Natural killer cell (primary cell): ENCODE measurements at regions not wholly inside any gene's neighbourhood (a gene's known extent, or its start where the extent isn't known, plus 50 kb on each side); places are given as distances from the start of the nearest gene placed in this dataset.
"Not testable (repeated sequence)": the region's sequence is repeated elsewhere in the genome, so short reads cannot be mapped to it uniquely, and the experiment has no call there.

ENCODE experiments used
- ATAC-seq, 3 donors: fragments of 150-1000 bp in 2 of 3; fragments of 200-7000 bp in 1 of 3; cut with Tn5 transposase; 1 replicate in 1 of 3; 2 replicates in 2 of 3; pipeline ENCODE4 v1.10.0; 2021; ENCODE audit warnings: mild to moderate bottlenecking in 2 of 3, moderate library complexity in 2 of 3
- DNase-seq, 2 donors: peaks; one replicate each; pipeline versions ENCODE4 v3.0.0 to v3.0.0-alpha.2; 2013 to 2021; ENCODE audit warnings: mixed read lengths in 1 of 2
- H3K27ac ChIP-seq: one replicate; pipeline ENCODE4 v1.5.1; 2013; ENCODE audit warnings: mild to moderate bottlenecking, low read length
- H3K27me3 ChIP-seq: one replicate; pipeline ENCODE4 v1.6.1; 2013; ENCODE audit warnings: low read length; ENCODE audit not compliant: control insufficient read depth, insufficient read depth
- H3K36me3 ChIP-seq: one replicate; pipeline ENCODE4 v1.6.1; 2013; ENCODE audit warnings: low read length; ENCODE audit not compliant: control insufficient read depth, insufficient read depth
- H3K4me1 ChIP-seq: one replicate; pipeline ENCODE4 v1.6.1; 2013; ENCODE audit warnings: low read length; ENCODE audit not compliant: control insufficient read depth, insufficient read depth
- H3K4me3 ChIP-seq: one replicate; pipeline ENCODE4 v1.5.1; 2013; ENCODE audit warnings: low read length
- H3K9me3 ChIP-seq: one replicate; pipeline ENCODE4 v1.6.1; 2013; ENCODE audit warnings: low read length; ENCODE audit not compliant: control insufficient read depth, insufficient read depth
- H3K27ac Mint-ChIP-seq, 2 donors: one replicate each; pipeline ENCODE4 v1.8.0; 2022; ENCODE audit warnings: mild to moderate bottlenecking in 2 of 2, mixed read lengths in 2 of 2, moderate library complexity in 1 of 2
- H3K27me3 Mint-ChIP-seq, 2 donors: one replicate each; pipeline ENCODE4 v1.8.0; 2022; ENCODE audit warnings: low read depth in 2 of 2, mixed read lengths in 2 of 2
- H3K36me3 Mint-ChIP-seq: one replicate; pipeline ENCODE4 v1.8.0; 2022; ENCODE audit warnings: mixed read lengths
- H3K4me1 Mint-ChIP-seq, 2 donors: one replicate each; pipeline ENCODE4 v1.8.0; 2022; ENCODE audit warnings: mixed read lengths in 2 of 2
- H3K4me3 Mint-ChIP-seq: one replicate; pipeline ENCODE4 v1.8.0; 2022; ENCODE audit warnings: mild to moderate bottlenecking, moderate library complexity, mixed read lengths
- H3K9me3 Mint-ChIP-seq, 2 donors: one replicate each; pipeline ENCODE4 v1.8.0; 2022; ENCODE audit warnings: mixed read lengths in 2 of 2
- WGBS: methylation state at CpG from one replicate; pipeline ENCODE4 v1.1.7; 2013; ENCODE audit warnings: missing lambda C conversion rate; ENCODE audit not compliant: insufficient coverage; 5-methylcytosine and 5-hydroxymethylcytosine counted together
- intact Hi-C: fragments of 100-400 bp; cut with micrococcal nuclease; formaldehyde crosslinking; loops from one replicate; pipeline ENCODE4 v1.14.2; 2022
- TF ChIP-seq, protein P1 (sequence below): fragments of 200-600 bp; IDR thresholded peaks from one replicate; pipeline ENCODE4 v1.8.0; 2022; ENCODE audit warnings: antibody characterized with exemption

DNA sequence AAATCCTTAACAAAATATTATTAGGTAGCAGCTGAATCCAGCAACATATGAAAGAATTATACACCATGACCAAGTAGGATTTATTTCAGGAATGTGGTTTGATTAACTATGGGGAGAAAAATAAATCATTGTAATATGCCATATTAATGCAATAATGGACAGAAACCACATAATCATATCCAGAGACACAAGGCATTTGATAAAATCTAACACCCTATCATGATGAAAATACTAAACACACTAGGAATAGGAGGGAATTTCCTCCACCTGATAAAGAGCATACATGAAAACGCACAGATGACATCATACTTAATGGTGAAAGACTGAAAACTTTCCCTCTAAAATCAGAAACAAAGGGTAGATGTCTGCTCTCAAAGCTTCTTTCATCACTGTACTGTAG is 238.9 kb downstream of the PHLDA1 start:
- Mint-ChIP-seq H3K4me1 (peaks cover 8 to 11% of the 10 kb centered on the region in 2 donors), H3K36me3 (peaks cover 6% of the 10 kb centered on the region), H3K9me3 (no peaks in the 10 kb centered on the region), H3K27me3 (peaks cover 20 to 22% of the 10 kb centered on the region in 2 donors), H3K27ac (no peak overlapping the region), H3K4me3 (no peak overlapping the region)
- Histone ChIP-seq H3K36me3 (no peaks in the 10 kb centered on the region), H3K4me3 (no peak overlapping the region), H3K27me3 (peaks cover 2% of the 10 kb centered on the region), H3K27ac (no peak overlapping the region), H3K9me3 (no peaks in the 10 kb centered on the region), H3K4me1 (no peaks in the 10 kb centered on the region)
- no CpG with 5 or more reads among the region's 1 CpG for WGBS
- intact Hi-C loops = no loop called here
- ATAC-seq = no peak
- TF ChIP-seq, protein P1, sequence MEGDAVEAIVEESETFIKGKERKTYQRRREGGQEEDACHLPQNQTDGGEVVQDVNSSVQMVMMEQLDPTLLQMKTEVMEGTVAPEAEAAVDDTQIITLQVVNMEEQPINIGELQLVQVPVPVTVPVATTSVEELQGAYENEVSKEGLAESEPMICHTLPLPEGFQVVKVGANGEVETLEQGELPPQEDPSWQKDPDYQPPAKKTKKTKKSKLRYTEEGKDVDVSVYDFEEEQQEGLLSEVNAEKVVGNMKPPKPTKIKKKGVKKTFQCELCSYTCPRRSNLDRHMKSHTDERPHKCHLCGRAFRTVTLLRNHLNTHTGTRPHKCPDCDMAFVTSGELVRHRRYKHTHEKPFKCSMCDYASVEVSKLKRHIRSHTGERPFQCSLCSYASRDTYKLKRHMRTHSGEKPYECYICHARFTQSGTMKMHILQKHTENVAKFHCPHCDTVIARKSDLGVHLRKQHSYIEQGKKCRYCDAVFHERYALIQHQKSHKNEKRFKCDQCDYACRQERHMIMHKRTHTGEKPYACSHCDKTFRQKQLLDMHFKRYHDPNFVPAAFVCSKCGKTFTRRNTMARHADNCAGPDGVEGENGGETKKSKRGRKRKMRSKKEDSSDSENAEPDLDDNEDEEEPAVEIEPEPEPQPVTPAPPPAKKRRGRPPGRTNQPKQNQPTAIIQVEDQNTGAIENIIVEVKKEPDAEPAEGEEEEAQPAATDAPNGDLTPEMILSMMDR = no peak
- DNase-seq = no peak

DNA sequence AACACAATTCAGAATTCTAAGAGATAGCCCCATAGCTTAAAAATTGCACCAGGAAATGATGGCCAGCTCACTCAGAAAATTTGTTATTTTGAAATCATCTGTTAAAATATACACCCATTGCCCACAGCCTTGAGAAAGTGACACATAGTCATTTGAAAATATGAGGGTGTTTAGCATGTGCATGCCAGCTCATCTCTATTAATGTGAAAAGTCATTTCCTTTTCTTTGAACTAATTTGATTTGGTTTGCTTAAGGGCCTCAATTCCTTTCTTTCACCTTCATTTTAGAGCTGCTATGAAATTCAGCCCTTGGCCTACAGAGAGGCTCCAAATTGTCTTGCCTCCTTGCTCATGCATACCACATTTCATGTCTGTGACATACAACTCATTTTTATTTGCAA is 241.4 kb downstream of the PHLDA1 start:
- TF ChIP-seq, protein P1 = no peak
- Mint-ChIP-seq H3K27me3 (peaks cover 18 to 20% of the 10 kb centered on the region in 2 donors), H3K4me3 (peak overlapping the region; percentile 52), H3K36me3 (peaks cover 6% of the 10 kb centered on the region), H3K27ac (peak overlapping the region; percentile 82 to 92), H3K9me3 (no peaks in the 10 kb centered on the region), H3K4me1 (peaks cover 8 to 11% of the 10 kb centered on the region in 2 donors)
- ATAC-seq = peak; percentile 79 to 89 (median 81)
- DNase-seq = no peak
- Histone ChIP-seq H3K4me1 (no peaks in the 10 kb centered on the region), H3K9me3 (no peaks in the 10 kb centered on the region), H3K27me3 (peaks cover 2% of the 10 kb centered on the region), H3K27ac (peak overlapping the region; percentile 14), H3K4me3 (no peak overlapping the region), H3K36me3 (no peaks in the 10 kb centered on the region)
- intact Hi-C loops = no loop called here

DNA sequence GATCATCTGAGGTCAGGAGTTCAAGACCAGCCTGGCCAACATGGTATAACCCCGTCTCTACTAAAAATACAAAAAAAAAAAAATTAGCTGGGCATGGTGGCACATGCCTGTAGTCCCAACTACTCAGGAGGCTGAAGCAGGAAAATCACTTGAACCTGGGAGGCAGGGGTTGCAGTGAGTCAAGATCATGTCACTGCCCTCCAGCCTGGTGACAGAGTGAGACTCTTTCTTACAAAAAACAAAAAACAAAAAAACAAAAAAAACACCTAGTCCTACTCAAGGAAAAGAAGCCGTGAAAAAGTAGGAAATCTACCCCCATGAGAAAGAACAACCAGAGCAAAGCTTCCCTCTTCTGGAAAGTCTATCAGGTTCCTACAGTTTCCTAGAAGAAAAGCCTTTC is 244.4 kb downstream of the PHLDA1 start:
- H3K4me1 ChIP-seq, H3K4me3 ChIP-seq, H3K27ac Mint-ChIP-seq, H3K27ac ChIP-seq, H3K27me3 ChIP-seq, H3K36me3 ChIP-seq, ATAC-seq, H3K9me3 Mint-ChIP-seq, DNase-seq, H3K9me3 ChIP-seq, H3K36me3 Mint-ChIP-seq, intact Hi-C loops, H3K4me3 Mint-ChIP-seq: not testable (repeated sequence)
- Mint-ChIP-seq H3K27me3 (peaks cover 6 to 13% of the 10 kb centered on the region in 2 donors), H3K4me1 (peaks cover 8 to 11% of the 10 kb centered on the region in 2 donors)
- WGBS = 100% methylated on average over 1 of the region's 2 CpGs

DNA sequence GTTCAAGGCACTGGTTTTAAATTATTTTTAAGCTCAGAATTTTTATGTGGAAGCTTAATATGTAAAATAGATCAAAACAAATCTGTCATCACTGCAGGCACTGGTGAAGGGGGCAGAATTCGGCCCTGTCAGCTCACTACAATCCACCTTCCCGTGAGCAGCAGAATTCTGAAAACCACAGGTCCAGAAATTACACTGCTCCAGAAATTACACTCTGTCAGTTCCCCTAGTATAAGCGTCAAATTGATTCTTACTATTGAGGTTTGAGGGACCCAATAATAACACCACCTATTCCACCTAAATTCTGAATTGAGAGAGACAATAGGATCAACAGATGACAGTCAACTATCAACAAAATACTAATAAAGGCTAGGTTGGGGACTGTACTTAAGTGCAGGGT is 245.5 kb downstream of the PHLDA1 start:
- Mint-ChIP-seq H3K27me3 (peaks cover 1 to 9% of the 10 kb centered on the region in 2 donors), H3K27ac (no peak overlapping the region), H3K36me3 (no peaks in the 10 kb centered on the region), H3K9me3 (no peaks in the 10 kb centered on the region), H3K4me3 (no peak overlapping the region), H3K4me1 (peaks cover 8 to 11% of the 10 kb centered on the region in 2 donors)
- DNase-seq (no peak), ATAC-seq (no peak)
- WGBS = 85% methylated on average over 3 of the region's 3 CpGs
- TF ChIP-seq, protein P1 = no peak
- Histone ChIP-seq H3K9me3 (no peaks in the 10 kb centered on the region), H3K4me3 (no peak overlapping the region), H3K27ac (no peak overlapping the region), H3K36me3 (no peaks in the 10 kb centered on the region), H3K27me3 (no peaks in the 10 kb centered on the region), H3K4me1 (no peaks in the 10 kb centered on the region)
- intact Hi-C loops = no loop called here
